VCaP (cell line): ENCODE measurements at regions not wholly inside any gene's neighbourhood (a gene's known extent, or its start where the extent isn't known, plus 50 kb on each side); places are given as distances from the start of the nearest gene placed in this dataset.

Source experiments
- H3K27ac ChIP-seq: fragments of 450-650 bp; 2 replicates; pipeline ENCODE4 v1.5.1; 2017
- CTCF ChIP-seq: fragments of 450-650 bp; conservative IDR thresholded peaks from 2 replicates; pipeline ENCODE4 v1.5.1; 2017; ENCODE audit warnings: mild to moderate bottlenecking, moderate library complexity

- no peak for TF ChIP-seq CTCF
Observed at GRCh38 chr2:103138123-103138901, 376.5 kb downstream of the TMEM182 start.

DNA sequence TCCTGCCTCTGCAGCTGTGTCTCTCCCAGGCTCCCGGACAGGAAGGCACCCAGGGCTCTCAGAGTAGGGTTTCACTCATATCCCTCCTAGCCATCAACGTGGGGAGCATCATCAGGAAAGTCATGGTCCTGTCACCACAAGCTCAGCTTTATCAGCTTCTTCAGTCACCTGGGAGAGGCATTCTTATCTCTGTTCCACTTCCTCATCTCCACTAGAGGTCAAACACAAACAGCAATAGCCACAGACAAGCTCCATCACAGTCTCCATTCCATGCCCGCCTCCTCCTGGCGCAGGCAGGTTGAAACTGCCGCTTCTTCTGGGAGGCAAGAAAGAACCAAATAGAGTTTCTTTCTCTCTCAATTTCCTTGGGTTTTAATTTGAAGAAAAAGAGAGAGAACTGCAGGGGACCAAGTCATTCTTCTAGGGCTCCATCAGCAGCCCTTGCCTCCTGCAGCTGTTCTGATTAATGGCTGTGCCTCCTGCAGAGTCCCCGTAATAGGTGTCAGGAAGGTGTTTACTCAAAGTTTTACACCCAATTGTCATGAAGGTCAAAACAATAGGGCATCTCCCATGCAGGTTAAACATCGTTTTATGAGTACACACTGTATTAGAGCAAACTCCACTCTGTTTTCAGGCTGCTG lies 377.9 kb downstream of the TMEM182 start:
- peak overlapping the region; percentile 42 for H3K27ac ChIP-seq
- TF ChIP-seq CTCF = 0 out of 2 replicates have a peak, but pooled peaks have one; percentile 8

More at GRCh38 chr2:103138123-103138901, 376.5 kb downstream of the TMEM182 start:
- no peak overlapping the region for H3K27ac ChIP-seq

DNA sequence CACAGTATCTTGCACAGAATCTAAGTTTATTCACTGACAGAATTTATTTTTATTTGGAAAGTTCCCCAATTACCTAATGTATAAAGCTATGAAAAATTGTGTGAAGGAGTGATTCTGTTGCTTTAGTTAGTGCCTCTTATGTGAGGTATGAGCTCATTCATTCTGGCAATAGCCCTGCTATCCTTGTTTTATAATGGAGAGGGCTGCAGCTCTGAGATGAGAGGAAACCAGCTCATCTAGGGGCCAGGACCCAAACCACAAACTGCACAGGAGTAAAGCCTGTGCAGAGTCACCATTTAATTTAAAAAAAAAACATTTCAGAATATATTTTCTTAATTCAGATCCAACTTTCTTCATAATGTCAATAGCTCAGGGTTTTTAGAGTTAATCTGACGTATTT lies 383.0 kb downstream of the TMEM182 start:
- TF ChIP-seq CTCF = no peak

DNA sequence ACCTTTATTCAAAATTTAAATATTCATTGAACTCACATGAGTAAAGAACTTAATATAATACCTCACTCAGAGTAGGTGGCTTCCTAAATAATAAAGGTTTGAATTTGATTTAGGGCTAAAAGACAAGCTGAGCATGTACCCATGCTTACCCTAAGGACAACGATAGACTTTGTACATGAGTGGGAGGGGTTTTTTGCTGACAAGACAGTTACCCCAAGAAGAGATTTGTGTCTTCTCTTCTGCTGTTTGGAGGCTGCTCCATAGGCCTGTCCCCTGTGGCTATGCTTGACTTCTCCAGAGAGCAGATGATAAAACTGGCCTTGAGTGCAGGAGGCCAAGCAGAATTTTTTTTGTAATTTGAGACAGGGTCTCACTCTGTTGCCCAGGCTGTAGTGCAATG lies 383.9 kb downstream of the TMEM182 start:
- H3K27ac ChIP-seq = no peak overlapping the region
- TF ChIP-seq CTCF = no peak

More for the DNA sequence above, 383.0 kb downstream of the TMEM182 start:
- H3K27ac ChIP-seq = no peak overlapping the region

- H3K27ac ChIP-seq = no peak overlapping the region
- TF ChIP-seq CTCF = no peak
Observed at GRCh38 chr2:103151046-103151445, 389.2 kb downstream of the TMEM182 start.

- H3K27ac ChIP-seq = no peak overlapping the region
- no peak for TF ChIP-seq CTCF
Observed at GRCh38 chr2:103152556-103152955, 390.7 kb downstream of the TMEM182 start.

GRCh38 chr2:103153580-103154284 lies 391.9 kb downstream of the TMEM182 start:
- no peak for TF ChIP-seq CTCF
- H3K27ac ChIP-seq = no peak overlapping the region
